CD4-positive, alpha-beta T cell treated with Interleukin-1 beta for 1 hour (primary cell): ENCODE measurements at regions not wholly inside any gene's neighbourhood (a gene's known extent, or its start where the extent isn't known, plus 50 kb on each side); places are given as distances from the start of the nearest gene placed in this dataset.

Experiments used
- DNase-seq, 2 donors: peaks; one replicate each; pipeline ENCODE4 v3.0.0-alpha.2; 2020 to 2022

GRCh38 chr5:145345511-145346287 lies 489.4 kb downstream of the PRELID2 start:
- no peak for DNase-seq

- DNase-seq, result no peak
Observed at GRCh38 chr5:145341842-145342241, 493.3 kb downstream of the PRELID2 start.

- DNase-seq, result no peak
Observed at GRCh38 chr5:145340099-145340498, 495.0 kb downstream of the PRELID2 start.

- DNase-seq, result no peak
Observed at GRCh38 chr5:145324767-145325479, 510.2 kb downstream of the PRELID2 start.

- DNase-seq, result no peak
Observed at GRCh38 chr5:145324101-145324500, 511.0 kb downstream of the PRELID2 start.

GRCh38 chr5:145316282-145316681 lies 518.9 kb downstream of the PRELID2 start:
- no peak for DNase-seq

GRCh38 chr5:145307866-145308382 lies 527.2 kb downstream of the PRELID2 start:
- no peak for DNase-seq

- no peak for DNase-seq
Observed at GRCh38 chr5:145295236-145295835, 539.8 kb downstream of the PRELID2 start.

- DNase-seq, result no peak
Observed at GRCh38 chr5:145294331-145294730, 540.8 kb downstream of the PRELID2 start.

GRCh38 chr5:145293716-145294115 lies 541.4 kb downstream of the PRELID2 start:
- DNase-seq, result no peak

- DNase-seq, result no peak
Observed at GRCh38 chr5:145292278-145292677, 542.9 kb downstream of the PRELID2 start.

GRCh38 chr5:145283141-145283810 lies 551.9 kb downstream of the PRELID2 start:
- DNase-seq, result no peak

- no peak for DNase-seq
Observed at GRCh38 chr5:145280806-145281205, 554.3 kb downstream of the PRELID2 start.

- DNase-seq, result no peak
Observed at GRCh38 chr5:145280214-145280613, 554.9 kb downstream of the PRELID2 start.

- no peak for DNase-seq
Observed at GRCh38 chr5:145260670-145261069, 574.5 kb downstream of the PRELID2 start.

GRCh38 chr5:145247745-145248040 lies 587.4 kb downstream of the PRELID2 start:
- no peak for DNase-seq

- DNase-seq, result no peak
Observed at GRCh38 chr5:145246961-145247744, 588.0 kb downstream of the PRELID2 start.

- no peak for DNase-seq
Observed at GRCh38 chr5:145246379-145246778, 588.8 kb downstream of the PRELID2 start.

GRCh38 chr5:145245354-145245753 lies 589.8 kb downstream of the PRELID2 start:
- no peak for DNase-seq

- no peak for DNase-seq
Observed at GRCh38 chr5:145244788-145245187, 590.4 kb downstream of the PRELID2 start.

- no peak for DNase-seq
Observed at GRCh38 chr5:145244251-145244650, 590.9 kb downstream of the PRELID2 start.

GRCh38 chr5:145243016-145243415 lies 592.1 kb downstream of the PRELID2 start:
- DNase-seq, result no peak

- DNase-seq, result no peak
Observed at GRCh38 chr5:145242551-145242950, 592.6 kb downstream of the PRELID2 start.
